Erythroblast (primary cell): ENCODE measurements at regions not wholly inside any gene's neighbourhood (a gene's known extent, or its start where the extent isn't known, plus 50 kb on each side); places are given as distances from the start of the nearest gene placed in this dataset.
"Not testable (repeated sequence)": the region's sequence is repeated elsewhere in the genome, so short reads cannot be mapped to it uniquely, and the experiment has no call there.

Experiments
- DNase-seq, 2 experiments: peaks; one replicate each; lab custom pipeline; 2025; lab: John Stamatoyannopoulos, UW
- GATA1 ChIP-seq: IDR thresholded peaks from 2 replicates; pipeline ENCODE4 v1.6.1; 2011; ENCODE audit warnings: low read depth, mild to moderate bottlenecking, control low read depth, low read length, moderate library complexity
- POLR2A ChIP-seq: IDR thresholded peaks from 2 replicates; pipeline ENCODE4 v1.6.1; 2011; ENCODE audit warnings: mild to moderate bottlenecking, low read length

DNA sequence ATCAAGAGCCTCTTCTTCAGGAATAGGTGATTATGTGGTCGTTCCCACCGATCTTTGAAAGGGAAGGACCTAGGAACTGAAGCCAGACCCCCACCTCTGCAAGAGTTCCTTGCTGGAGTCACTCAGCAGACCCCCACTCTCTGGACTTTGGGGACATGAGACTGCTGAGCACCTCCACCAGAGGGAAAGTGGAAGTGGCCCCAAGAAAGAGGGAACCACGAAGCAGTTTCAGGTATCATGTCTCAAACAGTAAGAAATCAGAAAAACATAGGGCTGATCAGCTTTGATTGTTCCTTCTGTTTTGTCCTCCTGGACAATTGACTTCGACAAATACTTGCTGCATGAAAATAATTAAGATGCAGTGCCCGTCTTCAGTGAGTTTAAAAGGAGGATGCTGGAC, 84.2 kb upstream of the ADORA2B start:
- not testable (repeated sequence) for DNase-seq

DNA sequence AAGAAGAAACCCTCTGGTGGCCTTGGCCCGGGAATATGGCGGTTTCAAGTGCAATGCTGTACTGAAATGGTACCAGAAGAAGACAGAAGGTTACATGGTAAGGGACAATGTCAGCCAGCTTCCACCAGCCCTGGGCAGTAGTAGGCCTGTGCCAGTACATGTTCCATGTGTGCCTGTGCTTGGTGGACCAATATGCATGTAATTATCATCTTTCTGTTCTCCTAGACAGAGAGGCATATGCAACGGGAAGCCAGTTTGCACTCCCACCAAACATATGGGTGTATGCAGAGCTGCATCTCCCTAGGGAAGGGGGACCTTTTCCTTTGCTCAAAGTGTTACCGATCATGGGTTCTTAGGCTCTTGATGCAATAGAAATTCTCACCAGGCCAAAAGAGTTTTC, 80.9 kb upstream of the ADORA2B start:
- DNase-seq = not testable (repeated sequence)

DNA sequence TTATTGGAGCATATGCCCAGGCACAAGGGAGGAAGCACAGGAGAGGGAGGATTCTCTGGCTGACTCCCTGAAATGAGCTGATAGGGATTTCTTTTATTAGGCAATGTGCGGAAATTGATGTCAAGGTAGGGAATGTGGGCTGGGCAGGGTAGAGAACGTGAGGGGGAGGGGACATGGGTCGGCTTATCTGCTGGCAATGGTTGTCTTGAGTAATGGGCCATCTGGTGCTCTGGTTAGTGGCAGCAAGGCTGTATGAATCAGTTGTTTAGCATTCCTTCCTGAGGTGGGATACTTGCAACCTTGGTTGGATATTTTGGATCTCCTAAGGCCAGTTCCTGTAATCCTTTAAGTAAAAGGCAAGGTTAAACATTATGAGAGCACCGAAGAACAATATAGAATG, 80.5 kb upstream of the ADORA2B start:
- not testable (repeated sequence) for DNase-seq

DNA sequence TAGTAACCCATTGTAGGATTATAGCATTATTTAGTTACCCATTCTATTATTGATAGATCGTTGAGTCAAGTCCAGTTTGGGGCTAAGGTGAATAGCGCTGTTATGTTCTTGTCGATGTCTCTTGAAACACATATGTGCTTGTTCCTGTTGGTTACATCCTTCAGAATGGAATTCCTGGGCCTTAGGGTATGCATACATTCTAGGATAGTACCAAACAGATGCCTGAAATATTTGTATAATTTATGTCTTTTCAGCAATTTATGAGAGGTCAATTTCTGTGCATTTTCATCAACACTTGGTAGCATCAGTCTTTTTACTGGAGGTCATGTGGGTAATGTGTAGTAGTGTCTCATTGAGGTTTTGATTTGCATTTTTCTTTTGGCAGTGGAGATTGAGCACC, 78.9 kb upstream of the ADORA2B start:
- not testable (repeated sequence) for DNase-seq

DNA sequence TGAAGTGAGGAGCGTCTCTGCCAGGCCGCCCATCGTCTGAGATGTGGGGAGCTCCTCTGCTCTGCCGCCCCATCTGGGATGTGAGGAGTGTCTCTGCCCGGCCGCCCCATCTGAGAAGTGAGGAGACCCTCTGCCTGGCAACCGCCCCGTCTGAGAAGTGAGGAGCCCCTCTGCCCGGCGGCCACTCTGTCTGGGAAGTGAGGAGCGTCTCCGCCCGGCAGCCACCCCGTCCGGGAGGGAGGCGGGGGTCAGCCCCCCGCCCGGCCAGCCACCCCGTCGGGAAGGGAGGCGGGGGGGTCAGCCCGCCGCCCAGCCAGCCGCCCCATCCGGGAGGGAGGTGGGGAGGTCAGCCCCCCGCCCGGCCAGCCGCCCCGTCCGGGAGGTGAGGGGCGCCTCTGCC, 77.6 kb upstream of the ADORA2B start:
- DNase-seq = not testable (repeated sequence)

DNA sequence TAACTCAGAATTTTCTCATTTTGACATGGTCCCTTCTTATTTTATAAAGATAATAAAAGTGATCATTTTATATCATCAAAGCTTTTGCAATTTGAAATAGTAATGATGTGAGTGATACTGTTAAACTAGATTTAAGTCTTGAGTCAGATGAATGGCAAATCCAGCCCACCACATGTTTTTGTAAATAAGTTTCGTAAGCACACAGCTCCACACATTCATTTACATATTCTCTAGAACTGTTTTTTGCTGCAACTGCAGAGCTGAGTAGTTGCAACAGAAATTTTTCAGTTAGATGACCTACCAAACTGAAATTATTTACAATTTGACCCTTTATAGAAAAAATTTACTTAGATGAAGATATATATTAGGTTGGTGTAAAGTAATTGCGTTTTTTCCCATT, 75.1 kb upstream of the ADORA2B start:
- DNase-seq = not testable (repeated sequence)

DNA sequence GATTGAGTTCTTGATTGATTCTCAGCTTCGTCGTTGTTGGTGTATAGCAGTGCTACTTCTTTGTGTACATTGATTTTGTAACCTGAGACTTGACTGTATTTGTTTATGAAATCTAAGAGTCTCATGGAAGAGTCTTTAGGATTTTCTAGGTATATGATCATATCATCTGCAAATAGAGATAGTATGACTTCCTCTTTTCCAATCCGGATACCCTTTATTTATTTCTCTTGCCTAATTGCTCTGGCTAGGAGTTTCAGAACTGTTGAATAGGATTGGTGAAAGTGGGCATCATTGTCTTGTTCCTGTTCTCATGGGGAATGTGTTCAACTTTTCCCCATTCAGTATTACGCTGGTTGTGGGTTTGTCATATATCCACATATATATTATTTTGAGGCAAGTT, 72.3 kb upstream of the ADORA2B start:
- DNase-seq = not testable (repeated sequence)

DNA sequence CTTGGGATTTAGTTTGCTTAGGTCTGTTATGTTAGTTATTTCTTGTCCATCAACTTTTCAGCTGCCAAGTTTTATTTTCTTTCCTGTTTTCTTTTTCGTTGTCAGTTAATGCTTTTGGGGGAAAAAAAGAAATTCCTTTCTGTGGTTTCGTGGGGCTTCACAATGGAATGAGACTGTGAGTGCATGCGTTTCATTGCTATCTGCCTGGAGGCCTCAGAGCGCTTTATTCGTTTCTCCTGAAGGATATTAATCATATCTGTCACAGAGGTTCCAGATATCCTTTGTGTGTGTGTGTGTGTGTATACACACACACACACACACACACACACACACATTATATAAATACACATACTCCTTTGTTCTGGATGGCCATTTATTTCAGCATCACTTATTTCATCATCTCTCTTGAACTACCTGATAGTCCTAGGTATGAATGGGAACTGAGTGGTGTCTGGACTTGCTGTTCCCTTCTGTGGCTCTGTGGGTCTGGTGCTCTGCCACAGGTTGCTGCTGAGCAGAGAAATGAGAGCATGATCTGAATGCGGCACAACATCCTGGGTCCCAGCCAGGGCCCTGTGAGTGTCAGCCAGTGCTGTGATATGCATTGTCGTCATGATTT, 66.9 kb upstream of the ADORA2B start:
- DNase-seq = not testable (repeated sequence)

DNA sequence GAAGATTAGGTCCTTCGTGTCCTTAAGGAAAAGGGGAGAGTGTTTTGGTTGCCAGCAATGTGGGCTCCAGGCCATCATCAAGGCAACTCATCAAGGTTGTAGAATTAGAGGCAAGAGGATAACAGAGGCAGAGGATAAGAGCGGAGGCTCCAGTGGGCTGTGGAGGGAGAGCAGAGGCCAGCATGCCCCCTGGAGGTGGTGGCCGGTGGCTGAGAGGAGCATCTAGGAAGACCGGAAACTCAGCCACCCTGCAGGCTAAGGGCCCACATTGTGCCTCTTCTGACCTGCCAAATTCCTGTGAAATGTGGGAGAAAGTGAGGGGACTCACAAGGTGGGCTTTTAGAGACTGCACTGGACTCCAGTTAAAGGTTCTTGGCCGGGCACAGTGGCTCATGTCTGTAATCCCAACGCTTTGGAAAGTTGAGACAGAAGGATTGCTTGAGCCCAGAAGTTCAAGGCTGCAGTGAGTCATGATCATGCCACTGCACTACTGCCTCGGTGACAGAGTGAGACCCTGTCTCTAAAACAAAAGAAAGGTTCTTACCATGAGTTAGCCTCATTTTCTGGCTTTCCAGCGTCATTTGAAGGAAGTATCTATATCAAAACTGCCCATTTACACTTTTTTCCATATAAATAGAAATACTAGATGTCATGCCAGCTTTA, 62.7 kb upstream of the ADORA2B start:
- no peak for DNase-seq

DNA sequence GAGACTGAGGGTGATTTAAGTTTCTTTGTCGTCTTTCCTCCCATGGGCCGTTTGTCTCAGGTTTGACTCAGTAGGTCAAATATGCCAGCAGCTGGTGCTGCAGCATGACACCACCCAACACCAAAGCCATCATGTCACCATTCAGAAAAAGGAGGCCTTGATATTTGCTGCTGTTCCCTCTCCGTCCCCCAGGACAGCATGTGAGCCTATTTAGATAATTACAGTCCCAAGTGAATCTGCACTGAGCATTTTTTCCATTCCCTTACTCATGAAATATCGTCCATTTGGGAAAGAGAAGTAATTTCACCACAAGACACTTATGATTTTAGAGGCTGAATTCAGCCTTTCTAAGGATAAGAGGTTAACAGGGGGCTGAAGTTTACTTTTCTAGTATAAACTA, 62.2 kb upstream of the ADORA2B start:
- DNase-seq = no peak
- no peak for TF ChIP-seq GATA1
- TF ChIP-seq POLR2A = no peak

More for the DNA sequence above, 62.7 kb upstream of the ADORA2B start:
- TF ChIP-seq POLR2A (no peak), GATA1 (no peak)

DNA sequence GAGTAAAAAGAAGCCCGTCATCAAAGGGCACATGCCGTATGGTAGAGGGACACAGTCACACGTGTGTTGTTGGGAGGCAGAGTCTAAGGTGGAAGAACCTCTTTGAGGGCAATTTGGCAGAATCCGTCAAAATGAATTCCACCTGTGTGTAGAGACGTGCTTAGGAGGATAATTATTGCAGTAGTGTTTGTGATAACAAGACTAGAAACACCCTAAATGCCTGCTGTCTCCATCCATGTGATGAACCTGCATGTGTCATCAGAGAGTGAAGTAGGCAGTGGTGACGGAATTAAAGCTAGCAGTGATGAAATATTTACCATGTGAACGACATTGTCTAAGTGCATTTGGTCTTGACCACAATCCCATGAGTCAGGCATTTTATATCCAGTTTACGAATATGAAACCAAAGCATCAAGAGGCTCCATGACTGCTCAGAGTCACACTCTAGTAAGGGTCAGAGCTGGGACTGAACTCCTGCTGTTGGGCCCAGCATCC, 61.3 kb upstream of the ADORA2B start:
- DNase-seq = no peak
- TF ChIP-seq POLR2A (no peak), GATA1 (no peak)

DNA sequence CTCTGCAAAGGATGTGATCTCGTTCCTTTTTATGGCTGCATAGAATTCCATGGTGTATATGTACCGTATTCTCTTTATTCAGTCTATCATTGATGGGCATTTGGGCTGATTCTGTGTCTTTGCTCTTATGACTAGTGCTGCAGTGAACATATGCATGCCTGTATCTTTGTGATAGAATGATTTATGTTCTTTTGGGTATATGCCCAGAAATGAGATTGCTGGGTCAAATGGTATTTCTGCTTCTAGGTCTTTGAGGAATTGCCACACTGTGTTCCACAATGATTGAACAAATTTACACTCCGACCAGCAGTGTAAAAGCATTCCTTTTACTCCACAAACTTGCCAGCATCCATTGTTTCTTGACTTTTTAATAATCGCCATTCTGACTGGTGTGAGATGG, 60.2 kb upstream of the ADORA2B start:
- TF ChIP-seq POLR2A = no peak
- TF ChIP-seq GATA1 = no peak
- DNase-seq = no peak

DNA sequence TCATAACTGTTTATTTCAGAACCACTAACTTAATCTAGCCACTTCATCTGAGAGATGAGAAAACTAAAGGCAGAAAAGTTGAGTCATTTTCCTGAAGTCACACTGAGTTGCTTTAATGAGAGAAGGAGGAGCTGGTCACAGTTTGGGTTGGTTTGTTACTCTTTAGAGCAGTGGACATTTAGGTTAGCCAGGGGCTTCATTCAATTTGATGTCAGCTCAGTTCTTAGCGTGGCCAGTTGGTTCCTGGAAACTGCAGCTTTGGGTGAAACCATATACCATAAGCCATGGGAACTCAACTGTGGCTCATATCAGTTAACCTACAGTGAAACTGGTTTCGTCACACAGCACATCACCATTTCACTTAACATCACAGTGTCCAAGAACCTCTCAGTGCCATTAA, 59.2 kb upstream of the ADORA2B start:
- TF ChIP-seq POLR2A (no peak), GATA1 (no peak)
- no peak for DNase-seq

DNA sequence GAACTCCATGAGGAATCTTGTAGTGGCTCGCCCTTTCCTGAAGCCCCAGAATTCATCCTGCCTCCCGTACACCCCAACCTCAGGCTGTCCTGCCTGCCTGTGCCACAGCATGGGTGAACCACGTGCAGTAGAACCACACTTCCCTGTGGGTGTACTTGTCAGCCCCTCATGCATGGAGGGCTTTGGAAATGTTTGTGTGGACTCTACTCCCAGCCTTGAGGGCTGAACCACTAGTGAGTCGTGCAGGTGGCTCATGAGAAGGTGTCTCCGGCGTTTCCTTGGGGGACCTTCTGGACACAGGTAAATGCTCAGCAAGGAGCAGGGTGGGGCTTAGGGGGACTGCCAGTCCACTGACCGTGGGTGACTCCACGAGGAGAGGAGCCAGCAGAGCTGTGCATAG, 58.7 kb upstream of the ADORA2B start:
- TF ChIP-seq POLR2A = no peak
- TF ChIP-seq GATA1 = no peak
- no peak for DNase-seq

DNA sequence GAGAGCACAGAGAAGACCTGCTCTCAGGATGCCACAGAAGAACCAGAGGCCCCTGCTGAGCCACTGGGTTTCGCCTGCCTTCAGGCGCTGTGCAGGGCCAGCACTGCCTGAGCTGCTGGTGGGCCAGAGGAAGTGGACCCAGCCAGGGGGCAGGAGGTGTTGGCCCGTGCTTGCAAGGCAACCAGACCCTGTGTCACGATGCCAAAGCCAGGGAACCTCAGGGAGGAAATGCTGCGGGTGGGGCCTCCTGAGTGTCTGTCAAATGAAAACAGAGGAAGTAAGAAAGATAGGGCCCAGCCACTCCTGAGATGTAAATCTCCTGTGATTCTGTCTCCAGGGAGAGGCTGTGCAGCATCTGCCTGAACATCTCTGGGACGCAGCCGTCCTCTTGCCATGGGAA, 58.1 kb upstream of the ADORA2B start:
- DNase-seq = no peak
- TF ChIP-seq POLR2A = no peak
- TF ChIP-seq GATA1 = no peak

DNA sequence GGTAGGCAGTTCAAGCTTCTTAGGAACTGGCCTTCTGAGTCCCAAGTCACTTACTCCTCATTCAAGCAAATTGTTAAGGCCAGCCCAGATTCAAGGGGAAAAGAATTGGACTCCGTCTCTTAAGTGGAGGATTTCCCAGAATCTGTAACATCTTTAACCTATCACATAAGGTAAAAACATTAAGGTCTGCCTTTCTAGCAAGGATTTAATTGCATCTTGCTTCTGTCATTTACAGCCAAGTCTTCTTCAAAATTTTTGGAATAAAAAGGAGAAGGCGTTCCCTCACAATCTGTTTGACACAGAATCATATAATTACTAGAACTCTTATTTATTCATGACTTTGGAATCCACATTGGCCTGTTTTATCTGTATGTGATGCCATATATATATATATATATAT, 56.5 kb upstream of the ADORA2B start:
- TF ChIP-seq POLR2A = no peak
- TF ChIP-seq GATA1 = no peak
- no peak for DNase-seq
